PC-9 (cell line): ENCODE measurements at regions not wholly inside any gene's neighbourhood (a gene's known extent, or its start where the extent isn't known, plus 50 kb on each side); places are given as distances from the start of the nearest gene placed in this dataset.

Source experiments
- EZH2 ChIP-seq: fragments of 200-600 bp; sonication (generic); IDR thresholded peaks from 2 replicates; pipeline ENCODE4 v1.8.0; 2017; ENCODE audit warnings: antibody characterized with exemption, low read depth
- TF ChIP-seq, protein P1 (sequence below): fragments of 200-600 bp; sonication (generic); conservative IDR thresholded peaks from 2 replicates; pipeline ENCODE4 v1.6.1; 2017; ENCODE audit warnings: mixed run types, antibody characterized with exemption, mild to moderate bottlenecking, moderate library complexity

DNA sequence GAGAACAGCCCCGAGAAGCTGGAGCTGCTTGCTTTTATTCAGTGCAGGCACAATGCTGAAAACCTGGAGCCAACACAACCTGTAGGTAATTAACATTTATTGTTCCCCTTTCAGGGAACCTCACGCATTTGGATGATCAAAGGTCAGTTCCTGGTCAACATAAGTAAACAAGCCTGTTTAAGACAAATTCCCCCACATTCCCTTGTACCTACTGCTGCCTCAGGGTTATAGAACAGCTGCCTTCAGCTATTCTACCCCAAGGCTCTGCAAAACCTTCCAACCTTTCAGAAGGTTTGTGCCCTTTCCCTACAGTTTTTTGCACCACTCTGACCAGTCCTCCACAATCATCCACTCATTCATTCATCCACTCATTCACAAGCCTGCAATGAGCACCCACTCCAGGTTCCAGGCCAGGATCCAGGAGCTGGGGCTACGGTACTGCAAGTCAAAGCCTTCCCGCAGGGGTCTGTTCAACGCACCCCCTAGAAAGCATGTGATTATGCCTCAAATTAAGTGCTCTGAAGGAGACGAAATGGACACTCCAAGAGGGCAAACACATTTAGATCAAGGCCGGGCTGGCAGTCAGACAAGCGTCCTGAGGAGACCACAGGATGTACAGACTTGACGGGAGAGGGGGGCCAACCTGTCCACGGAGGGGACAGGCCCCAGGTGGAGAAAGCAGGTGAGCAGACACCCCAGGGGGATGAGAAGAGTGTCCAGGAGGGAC lies 683.9 kb downstream of the MATN1 start:
- TF ChIP-seq EZH2 = no peak
- TF ChIP-seq, protein P1, sequence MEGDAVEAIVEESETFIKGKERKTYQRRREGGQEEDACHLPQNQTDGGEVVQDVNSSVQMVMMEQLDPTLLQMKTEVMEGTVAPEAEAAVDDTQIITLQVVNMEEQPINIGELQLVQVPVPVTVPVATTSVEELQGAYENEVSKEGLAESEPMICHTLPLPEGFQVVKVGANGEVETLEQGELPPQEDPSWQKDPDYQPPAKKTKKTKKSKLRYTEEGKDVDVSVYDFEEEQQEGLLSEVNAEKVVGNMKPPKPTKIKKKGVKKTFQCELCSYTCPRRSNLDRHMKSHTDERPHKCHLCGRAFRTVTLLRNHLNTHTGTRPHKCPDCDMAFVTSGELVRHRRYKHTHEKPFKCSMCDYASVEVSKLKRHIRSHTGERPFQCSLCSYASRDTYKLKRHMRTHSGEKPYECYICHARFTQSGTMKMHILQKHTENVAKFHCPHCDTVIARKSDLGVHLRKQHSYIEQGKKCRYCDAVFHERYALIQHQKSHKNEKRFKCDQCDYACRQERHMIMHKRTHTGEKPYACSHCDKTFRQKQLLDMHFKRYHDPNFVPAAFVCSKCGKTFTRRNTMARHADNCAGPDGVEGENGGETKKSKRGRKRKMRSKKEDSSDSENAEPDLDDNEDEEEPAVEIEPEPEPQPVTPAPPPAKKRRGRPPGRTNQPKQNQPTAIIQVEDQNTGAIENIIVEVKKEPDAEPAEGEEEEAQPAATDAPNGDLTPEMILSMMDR = no peak
